Adrenal gland (tissue), 9 donors: ENCODE measurements at regions not wholly inside any gene's neighbourhood (a gene's known extent, or its start where the extent isn't known, plus 50 kb on each side); places are given as distances from the start of the nearest gene placed in this dataset.

ENCODE experiments used
- DNase-seq, 7 donors: peaks; one replicate each; pipeline ENCODE4 v3.0.0-alpha.2; 2019 to 2020
- H3K27ac ChIP-seq, 5 donors: fragments of 200-600 bp; sonication (generic) in 4 of 5; 1 replicate in 3 of 5; 2 replicates in 2 of 5; pipeline versions ENCODE4 v1.5.1 to v1.8.0; 2016 to 2020; ENCODE audit warnings: mild to moderate bottlenecking in 1 of 5
- H3K27me3 ChIP-seq: fragments of 200-600 bp; 2 replicates; pipeline ENCODE4 v1.8.0; 2021
- H3K36me3 ChIP-seq, 2 donors: fragments of 200-600 bp; replicated peaks in 1 of 2; 1 replicate in 1 of 2; 2 replicates in 1 of 2; pipeline versions ENCODE4 v1.5.1 to v1.8.0; 2018 to 2022
- H3K4me1 ChIP-seq, 2 donors: fragments of 200-600 bp; replicated peaks in 1 of 2; 1 replicate in 1 of 2; 2 replicates in 1 of 2; pipeline versions ENCODE4 v1.5.1 to v1.8.0; 2018 to 2021
- H3K4me3 ChIP-seq, 4 donors: fragments of 200-600 bp; sonication (generic) in 3 of 4; one replicate each; pipeline ENCODE4 v1.5.1; 2016 to 2018
- H3K9me3 ChIP-seq, 3 donors: fragments of 200-600 bp; sonication (generic) in 1 of 3; replicated peaks in 1 of 3; 1 replicate in 2 of 3; 2 replicates in 1 of 3; pipeline versions ENCODE4 v1.5.1 to v1.8.0; 2016 to 2021
- CTCF ChIP-seq, 6 experiments: fragments of 450-650 bp in 4 of 6; fragments of 200-600 bp in 2 of 6; sonication (generic) in 1 of 6; IDR thresholded peaks; 1 replicate in 5 of 6; 2 replicates in 1 of 6; pipeline versions ENCODE4 v1.5.1 to v1.8.0; 2016 to 2021; ENCODE audit warnings: antibody characterized with exemption in 6 of 6, mild to moderate bottlenecking in 2 of 6, moderate library complexity in 1 of 6
- POLR2A ChIP-seq, 2 donors: fragments of 450-650 bp; IDR thresholded peaks; one replicate each; pipeline ENCODE4 v1.6.1; 2017; ENCODE audit warnings: antibody characterized with exemption in 2 of 2, mild to moderate bottlenecking in 2 of 2, moderate library complexity in 1 of 2
- WGBS, 4 donors: extraction: QIAGEN DNeasy Blood & Tissue Kit in 2 of 4; methylation state at CpG; one replicate each; pipeline versions ENCODE4 v1.1.5 to v1.1.7; 2013 to 2017; 5-methylcytosine and 5-hydroxymethylcytosine counted together
- intact Hi-C, 2 donors: fragments of 100-400 bp; cut with DNase I; formaldehyde crosslinking; loops; one replicate each; pipeline versions ENCODE4 v1.14.1 to v1.15.0; 2022 to 2023
- donor health status: healthy with polysubstance abuse.
- donor health status: Bipolar disorder and iron deficiency.
- donor health status: DM: yes; HTN: yes; CAD: no.
- donor health status: DM: no; HTN: no; CAD: no.
- donor health status: DM: no; HTN: no; CAD: no.

DNA sequence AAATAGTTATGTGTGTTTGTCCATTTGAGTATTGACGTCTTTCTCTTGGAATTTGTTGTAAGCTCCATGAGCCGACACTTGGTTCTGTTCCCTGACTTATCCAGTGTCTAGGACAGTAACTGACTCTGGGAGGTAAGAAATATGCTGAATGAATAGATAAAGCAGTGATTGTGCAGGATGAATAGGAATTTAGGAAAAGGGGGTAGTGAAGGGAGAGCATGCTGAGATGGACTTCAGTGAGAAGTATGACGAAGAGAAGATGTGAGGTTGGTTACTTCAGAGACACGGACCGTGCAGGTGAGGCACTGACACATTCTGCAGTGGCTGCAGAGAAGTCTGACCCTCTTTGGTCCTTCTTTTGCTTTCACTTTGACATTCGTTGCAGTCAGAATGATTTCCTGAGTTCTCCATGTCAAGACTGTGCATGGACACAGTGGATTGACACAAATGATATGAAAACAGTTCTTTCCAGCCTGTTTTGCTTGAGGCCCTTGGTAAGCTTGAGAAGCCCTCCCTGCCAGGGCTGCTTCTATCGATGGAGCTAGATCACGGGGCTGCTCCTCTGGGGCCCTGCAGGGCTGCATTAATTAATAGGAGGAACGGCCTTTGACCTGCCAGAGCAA, 261.5 kb upstream of the SORCS1 start:
- intact Hi-C loops = no loop called here
- H3K4me3 ChIP-seq = no peak overlapping the region
- TF ChIP-seq POLR2A (IDR thresholded peaks at IDR 0.05) (no peak), CTCF (IDR thresholded peaks at IDR 0.05) (no peak)

DNA sequence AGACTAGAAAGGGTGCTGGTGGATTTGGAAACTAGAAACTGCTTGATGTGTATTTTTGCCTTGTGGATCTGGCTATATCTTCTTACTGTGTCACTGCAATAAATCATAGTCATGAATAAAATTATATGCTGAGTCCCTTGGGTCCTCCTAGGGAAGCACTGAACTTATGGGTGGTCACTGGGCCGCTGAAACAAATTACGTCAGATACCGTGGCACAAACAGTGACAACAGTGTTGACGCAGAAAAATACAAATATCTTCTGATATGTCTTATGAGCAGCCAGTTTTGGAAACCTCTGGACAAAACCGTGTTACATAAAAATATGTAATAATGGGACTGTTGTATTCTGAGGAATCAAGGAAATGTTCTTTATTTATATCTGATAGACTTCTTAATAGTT, 260.1 kb upstream of the SORCS1 start:
- no peak for DNase-seq
- intact Hi-C loops = no loop called here
- no peak overlapping the region for H3K27ac ChIP-seq
- no peaks in the 10 kb centered on the region for H3K4me1 ChIP-seq
- TF ChIP-seq POLR2A (IDR thresholded peaks at IDR 0.05) (no peak), CTCF (IDR thresholded peaks at IDR 0.05) (no peak)
- H3K9me3 ChIP-seq = no peaks in the 10 kb centered on the region
- no peak overlapping the region for H3K4me3 ChIP-seq
- no peaks in the 10 kb centered on the region for H3K36me3 ChIP-seq
- WGBS, 4 donors = 72 to 85% (median 82%) methylated on average over 5 of the region's 5 CpGs
- H3K27me3 ChIP-seq = no peaks in the 10 kb centered on the region

More for the DNA sequence above, 261.5 kb upstream of the SORCS1 start:
- no peak overlapping the region for H3K27ac ChIP-seq
- DNase-seq = no peak
- 62 to 65% (median 64%) methylated on average over 9 of the region's 9 CpGs for WGBS, 4 donors
- no peaks in the 10 kb centered on the region for H3K9me3 ChIP-seq
- H3K4me1 ChIP-seq = no peaks in the 10 kb centered on the region
- H3K36me3 ChIP-seq = no peaks in the 10 kb centered on the region
- no peaks in the 10 kb centered on the region for H3K27me3 ChIP-seq

GRCh38 chr10:107423903-107424302, 259.4 kb upstream of the SORCS1 start:
- 61 to 79% (median 71%) methylated on average over 3 of the region's 3 CpGs for WGBS, 4 donors
- TF ChIP-seq CTCF (IDR thresholded peaks at IDR 0.05) = no peak
- no peak for TF ChIP-seq POLR2A (IDR thresholded peaks at IDR 0.05)
- intact Hi-C loops = no loop called here
- DNase-seq = no peak
- Histone ChIP-seq H3K4me1 (no peaks in the 10 kb centered on the region), H3K9me3 (no peaks in the 10 kb centered on the region), H3K27ac (no peak overlapping the region), H3K27me3 (no peaks in the 10 kb centered on the region), H3K36me3 (no peaks in the 10 kb centered on the region), H3K4me3 (no peak overlapping the region)

DNA sequence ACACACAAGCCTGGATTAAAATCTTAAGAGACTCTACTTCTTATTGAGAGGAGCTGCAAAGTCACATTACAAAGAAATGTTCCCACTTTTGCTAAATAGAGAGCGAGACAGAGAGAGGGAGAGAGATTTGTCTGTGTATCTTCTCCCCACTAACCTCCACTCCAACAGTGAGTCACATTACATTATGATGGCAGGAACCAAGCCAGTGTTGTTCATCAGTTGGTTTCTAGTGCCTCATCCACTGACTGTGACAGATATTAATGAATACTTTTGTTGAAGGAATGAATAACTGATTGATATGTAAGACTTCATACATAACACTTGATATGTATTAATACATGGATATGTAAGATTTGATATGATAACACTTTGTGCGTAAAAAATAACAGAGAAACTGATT, 258.2 kb upstream of the SORCS1 start:
- 81 to 90% (median 83%) methylated on average over 2 of the region's 2 CpGs for WGBS, 4 donors
- TF ChIP-seq POLR2A (IDR thresholded peaks at IDR 0.05) = no peak
- TF ChIP-seq CTCF (IDR thresholded peaks at IDR 0.05) = no peak
- H3K36me3 ChIP-seq = no peaks in the 10 kb centered on the region

More for the DNA sequence above, 258.2 kb upstream of the SORCS1 start:
- Histone ChIP-seq H3K4me3 (no peak overlapping the region), H3K27me3 (no peaks in the 10 kb centered on the region), H3K4me1 (no peaks in the 10 kb centered on the region), H3K27ac (no peak overlapping the region), H3K9me3 (no peaks in the 10 kb centered on the region)
- no peak for DNase-seq
- intact Hi-C loops = no loop called here
